Fibroblast of upper back skin (primary cell): ENCODE measurements at regions not wholly inside any gene's neighbourhood (a gene's known extent, or its start where the extent isn't known, plus 50 kb on each side); places are given as distances from the start of the nearest gene placed in this dataset.

Experiments used
- DNase-seq: peaks from one replicate; pipeline ENCODE4 v3.0.0-alpha.2; 2013

- DNase-seq: no peak
Observed at GRCh38 chr13:107367258-107367657, 799.3 kb upstream of the ARGLU1 start.

- DNase-seq: no peak
Observed at GRCh38 chr13:107365466-107366215, 797.7 kb upstream of the ARGLU1 start.

DNA sequence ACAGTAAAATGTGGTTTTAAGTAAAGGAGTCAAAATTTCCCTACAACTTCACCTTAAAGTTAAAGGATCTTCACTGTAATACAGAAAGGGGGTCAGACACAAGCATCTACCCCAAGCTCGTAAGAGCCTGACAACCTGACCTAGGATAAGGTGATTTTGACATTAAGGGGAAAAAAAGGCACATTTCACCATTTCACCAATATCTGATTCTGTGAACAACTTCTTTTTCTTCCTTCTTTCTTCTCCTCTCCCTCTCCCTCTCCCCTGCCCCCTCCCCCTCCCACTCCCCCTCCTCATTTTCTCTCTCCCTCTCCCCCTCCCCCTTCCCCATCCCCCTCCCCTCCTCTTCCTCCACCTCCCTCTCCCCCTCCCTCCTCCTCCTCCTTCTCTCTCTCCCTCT, 796.7 kb upstream of the ARGLU1 start:
- no peak for DNase-seq

DNA sequence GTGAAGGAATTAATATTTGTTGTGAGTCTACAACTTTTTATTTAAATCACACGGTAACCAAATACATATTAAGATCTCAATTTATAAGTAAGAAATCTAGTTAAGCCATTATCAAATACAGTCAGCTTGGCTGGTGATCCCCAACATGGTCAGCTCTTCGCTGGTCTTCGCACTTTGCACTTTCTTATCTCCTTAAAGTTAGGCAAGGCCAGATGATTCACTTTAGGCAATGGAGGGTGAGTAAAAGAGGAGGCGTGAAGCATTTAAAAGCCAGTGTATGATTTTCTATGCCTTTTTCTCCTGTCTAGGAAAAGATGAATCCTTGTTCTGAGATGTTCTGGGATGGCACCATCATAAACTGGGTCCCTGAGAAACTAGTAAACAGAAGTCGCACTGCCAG, 793.7 kb upstream of the ARGLU1 start:
- DNase-seq: no peak

DNA sequence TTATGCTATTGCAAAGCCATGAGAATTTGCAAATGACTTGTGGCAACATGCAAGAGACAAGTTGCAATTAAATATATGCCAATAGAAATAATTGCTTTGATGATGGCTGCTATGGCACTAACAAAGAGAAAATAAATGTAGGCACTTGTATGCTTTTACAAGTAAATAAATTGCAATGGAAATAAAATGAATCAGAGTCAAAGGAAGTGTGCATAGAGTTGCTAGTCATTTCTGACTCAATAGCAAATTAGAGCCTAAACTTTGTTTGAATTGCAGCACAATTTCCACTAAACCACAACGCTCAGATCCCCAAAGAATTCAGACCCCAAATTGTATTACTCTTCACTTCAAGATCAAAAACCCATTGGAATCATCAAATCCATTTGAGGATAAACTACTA, 792.1 kb upstream of the ARGLU1 start:
- DNase-seq: no peak

DNA sequence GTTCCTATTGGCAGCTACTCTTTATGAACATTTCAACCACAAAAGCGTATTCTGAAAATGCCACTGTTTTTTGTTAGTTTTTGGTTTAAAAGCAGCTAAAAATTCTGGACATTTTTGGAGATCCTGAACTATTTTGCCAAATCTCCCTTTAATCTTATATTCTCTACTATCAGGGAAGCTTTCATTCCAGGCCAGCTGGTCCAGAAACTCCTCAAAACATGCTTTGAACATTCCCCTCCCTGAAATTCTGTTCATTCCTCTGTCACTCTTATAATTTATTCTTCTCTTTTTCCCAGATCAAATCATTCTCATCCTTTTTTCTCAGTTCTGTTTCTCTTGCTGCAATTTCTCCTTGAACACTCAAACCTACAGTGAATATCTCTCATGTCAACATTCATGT, 790.9 kb upstream of the ARGLU1 start:
- DNase-seq: no peak

DNA sequence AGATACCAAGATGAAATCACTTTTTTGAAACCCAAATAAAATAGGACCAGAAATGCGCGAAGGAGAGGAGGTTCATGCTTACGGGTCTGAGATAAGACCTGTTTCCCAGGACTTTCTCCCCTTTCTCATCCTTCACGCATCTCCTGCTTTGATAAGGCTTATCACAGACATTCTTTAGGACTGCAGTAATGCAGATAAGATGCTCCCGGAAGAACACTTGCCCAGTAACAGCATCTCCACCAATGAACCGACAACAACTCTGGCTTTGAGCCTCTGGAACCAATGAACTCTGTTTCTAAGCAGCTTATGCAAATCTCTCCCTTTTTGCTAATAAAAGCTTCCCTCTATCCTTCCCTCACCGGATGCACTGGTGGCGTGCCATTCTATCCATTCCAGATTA, 783.4 kb upstream of the ARGLU1 start:
- no peak for DNase-seq

- DNase-seq: peak; percentile 16
Observed at GRCh38 chr13:107348925-107349324, 781.0 kb upstream of the ARGLU1 start.

DNA sequence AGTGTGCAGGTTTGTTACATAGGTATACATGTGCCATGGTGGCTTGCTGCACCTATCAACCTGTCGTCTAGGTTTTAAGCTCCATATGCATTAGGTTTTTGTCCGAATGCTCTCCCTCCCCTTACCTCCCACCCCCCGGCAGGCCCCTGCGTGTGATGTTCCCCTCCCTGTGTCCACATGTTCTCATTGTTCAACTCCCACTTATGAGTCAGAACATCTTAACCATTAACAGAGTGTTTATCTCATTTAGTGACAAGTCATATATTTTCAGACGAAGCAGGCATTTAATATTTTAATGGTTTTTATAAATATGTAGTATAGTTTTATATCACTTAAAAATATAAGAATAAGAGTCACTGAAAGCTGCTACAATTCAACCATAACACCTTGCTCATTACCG, 780.5 kb upstream of the ARGLU1 start:
- DNase-seq: no peak

DNA sequence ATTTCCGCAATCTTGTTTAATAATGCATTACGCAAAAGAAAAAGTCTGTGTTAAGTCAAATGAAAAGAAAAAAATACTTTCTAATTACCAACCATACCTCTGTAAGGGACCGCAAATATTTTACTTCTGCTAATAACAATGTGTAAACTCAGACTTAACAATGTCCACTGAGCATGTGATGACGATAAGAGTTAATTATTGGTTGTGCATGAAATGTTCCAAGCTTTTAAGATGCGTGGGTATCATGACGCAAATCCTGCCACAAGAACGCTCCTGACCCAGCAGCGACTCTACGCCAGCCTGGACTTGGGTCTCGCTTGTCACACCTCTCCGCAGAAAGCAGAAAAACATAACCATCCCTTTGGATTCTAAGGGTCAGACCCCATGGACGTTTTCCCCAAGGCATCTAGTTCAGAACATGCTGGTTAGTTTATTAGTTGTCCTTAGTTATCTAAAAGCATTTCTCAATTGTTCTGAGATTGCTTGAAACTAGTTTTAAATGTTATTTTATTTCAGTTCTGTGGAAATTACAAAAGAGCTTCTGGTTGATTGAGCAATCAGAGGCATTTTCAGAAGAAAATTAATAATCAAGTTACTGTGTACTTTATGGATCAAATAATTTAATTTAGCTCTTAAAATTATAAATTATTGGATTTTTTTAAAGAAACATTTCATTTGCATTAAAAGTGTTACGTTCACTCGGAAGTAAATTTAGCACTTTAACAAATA, 779.9 kb upstream of the ARGLU1 start:
- no peak for DNase-seq

DNA sequence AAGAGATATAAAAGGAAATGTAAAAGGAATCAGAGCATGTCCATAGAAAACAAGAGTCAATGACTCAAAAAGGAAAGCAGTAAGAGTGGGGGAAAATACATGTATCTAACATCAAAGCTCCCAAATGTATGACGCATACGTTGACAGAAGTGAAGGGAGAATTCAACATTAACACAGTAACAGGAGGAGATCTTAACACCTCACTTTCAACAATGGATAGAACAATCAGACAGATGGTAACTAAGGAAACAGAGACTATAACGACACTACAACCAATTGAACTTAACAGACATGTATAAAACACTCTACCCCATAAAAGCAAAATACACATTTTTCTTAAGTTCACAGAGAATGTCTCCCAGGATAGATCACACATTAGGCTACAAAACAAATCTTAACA, 774.8 kb upstream of the ARGLU1 start:
- DNase-seq: no peak

- DNase-seq: peak; percentile 22
Observed at GRCh38 chr13:107339209-107339608, 771.3 kb upstream of the ARGLU1 start.

GRCh38 chr13:107332188-107332587, 764.3 kb upstream of the ARGLU1 start:
- DNase-seq: no peak

- no peak for DNase-seq
Observed at GRCh38 chr13:107331359-107331758, 763.4 kb upstream of the ARGLU1 start.

DNA sequence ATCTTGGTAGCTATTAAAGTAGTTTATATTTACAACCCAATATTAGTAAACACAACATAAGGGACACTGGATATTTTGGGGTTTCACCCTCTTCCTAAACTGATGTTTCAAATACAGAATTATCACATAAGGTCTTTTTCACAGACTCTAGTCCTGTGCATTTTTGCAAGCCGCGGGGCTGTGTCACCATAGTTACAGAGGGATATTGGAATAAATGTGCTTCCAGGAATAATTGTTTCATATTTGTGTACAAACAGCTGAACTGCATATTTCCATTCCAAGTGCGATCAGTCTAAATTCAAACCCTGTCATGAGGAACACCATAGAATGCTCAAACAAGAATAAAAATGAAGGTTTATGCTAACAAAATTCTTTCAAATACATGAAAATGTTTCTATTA, 762.5 kb upstream of the ARGLU1 start:
- DNase-seq: no peak

DNA sequence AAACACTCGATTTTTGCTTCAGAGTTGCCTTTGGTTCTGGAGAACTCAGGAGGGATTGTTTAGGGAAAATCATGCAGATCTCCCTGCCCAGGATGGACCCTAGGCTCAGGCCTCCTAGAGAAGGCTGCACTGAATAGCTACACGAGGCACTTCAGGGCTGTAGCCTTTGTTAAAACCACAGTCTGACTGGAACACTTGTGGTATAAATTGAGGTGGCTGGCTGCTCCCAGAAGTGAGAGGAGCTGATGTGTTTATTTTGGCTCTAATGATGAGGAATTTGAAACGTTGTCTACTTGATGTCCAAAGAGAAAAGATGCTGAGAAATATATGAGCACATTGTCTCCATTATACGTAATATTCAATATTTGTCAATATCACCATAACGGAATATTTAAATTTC, 762.1 kb upstream of the ARGLU1 start:
- peak; percentile 8 for DNase-seq

DNA sequence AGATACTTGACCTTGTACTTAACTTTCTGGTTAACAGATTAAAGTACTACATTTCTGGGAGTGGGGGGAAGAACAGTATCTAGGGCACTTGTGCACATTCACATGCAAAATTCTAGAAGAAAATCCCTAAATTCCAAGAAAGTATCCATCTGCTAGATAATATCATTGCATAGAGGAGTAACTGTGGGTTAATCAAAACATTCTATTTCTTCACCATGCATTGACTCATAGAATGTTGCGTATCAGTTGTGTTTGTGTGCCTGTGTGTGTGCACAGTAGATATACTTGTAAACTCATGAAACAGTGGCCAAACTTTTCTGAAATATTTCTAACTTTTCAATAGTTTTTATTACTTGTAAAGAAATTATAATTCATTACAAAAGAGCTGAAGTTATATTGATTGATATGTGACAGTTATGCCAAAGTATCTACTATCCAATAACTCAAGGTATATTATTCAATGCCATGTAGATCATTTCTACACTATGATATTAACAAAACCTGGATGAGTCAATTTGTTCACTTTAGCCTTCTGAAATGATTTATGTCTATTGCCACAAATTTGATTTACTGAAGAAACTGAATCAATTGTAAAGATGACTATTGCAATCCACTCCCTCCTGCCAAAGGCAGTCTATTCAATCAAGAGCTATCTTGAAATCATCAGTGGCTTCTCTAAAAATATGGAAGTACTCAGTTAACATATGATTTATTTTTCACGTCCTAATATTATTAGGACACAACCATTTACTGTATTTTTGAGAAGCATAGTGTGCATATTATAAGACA, 756.7 kb upstream of the ARGLU1 start:
- DNase-seq: no peak

GRCh38 chr13:107322228-107322627, 754.3 kb upstream of the ARGLU1 start:
- DNase-seq: no peak

DNA sequence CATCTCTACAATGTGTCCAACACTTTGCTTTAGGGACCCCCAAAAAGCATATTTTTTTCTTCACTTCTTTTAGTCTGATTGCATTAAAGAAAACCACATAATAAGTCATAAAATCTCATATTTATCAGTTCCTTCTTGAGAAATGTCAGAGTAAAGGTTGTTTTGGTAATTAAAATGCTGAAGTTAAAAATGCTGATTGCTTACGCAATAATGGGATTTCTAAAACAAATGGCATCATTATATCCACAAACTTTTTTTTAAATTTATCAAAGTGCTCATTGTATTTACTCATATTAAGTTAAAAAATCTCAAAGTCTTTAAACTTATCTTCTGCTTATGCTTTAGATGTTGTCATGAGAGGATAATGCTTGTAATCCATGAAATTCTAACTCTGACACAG, 737.2 kb upstream of the ARGLU1 start:
- no peak for DNase-seq

DNA sequence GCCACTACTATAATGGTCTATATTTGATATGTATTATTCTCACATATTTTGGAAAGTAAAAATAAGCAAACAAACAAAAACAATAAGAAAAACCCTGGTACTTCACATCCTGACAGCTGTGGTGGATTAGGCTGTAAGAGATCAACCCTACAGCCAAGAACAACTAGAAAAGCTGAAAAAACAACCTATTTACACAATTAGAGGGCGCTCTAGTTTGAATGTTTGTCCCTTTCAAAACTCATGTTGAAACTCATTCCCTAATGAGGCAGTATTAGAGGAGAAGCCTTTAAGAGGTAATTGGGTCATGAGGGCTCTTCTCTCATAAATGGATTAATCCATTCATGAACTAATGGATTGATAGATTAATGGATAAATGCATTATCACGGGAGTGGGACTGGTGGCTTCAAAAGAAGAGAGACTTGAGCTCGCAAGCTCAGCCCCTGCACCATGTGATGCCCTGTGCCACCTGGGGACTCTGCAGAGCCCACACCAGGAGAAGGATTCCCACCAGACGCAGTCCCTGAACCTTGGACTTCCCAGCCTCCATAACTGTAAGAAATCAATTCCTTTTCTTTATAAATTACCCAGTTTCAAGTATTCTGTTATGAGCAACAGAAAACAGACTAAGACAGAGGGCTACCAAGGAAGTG, 733.9 kb upstream of the ARGLU1 start:
- DNase-seq: no peak

- no peak for DNase-seq
Observed at GRCh38 chr13:107299717-107300116, 731.8 kb upstream of the ARGLU1 start.

GRCh38 chr13:107296804-107297203, 728.9 kb upstream of the ARGLU1 start:
- DNase-seq: peak; percentile 15

DNA sequence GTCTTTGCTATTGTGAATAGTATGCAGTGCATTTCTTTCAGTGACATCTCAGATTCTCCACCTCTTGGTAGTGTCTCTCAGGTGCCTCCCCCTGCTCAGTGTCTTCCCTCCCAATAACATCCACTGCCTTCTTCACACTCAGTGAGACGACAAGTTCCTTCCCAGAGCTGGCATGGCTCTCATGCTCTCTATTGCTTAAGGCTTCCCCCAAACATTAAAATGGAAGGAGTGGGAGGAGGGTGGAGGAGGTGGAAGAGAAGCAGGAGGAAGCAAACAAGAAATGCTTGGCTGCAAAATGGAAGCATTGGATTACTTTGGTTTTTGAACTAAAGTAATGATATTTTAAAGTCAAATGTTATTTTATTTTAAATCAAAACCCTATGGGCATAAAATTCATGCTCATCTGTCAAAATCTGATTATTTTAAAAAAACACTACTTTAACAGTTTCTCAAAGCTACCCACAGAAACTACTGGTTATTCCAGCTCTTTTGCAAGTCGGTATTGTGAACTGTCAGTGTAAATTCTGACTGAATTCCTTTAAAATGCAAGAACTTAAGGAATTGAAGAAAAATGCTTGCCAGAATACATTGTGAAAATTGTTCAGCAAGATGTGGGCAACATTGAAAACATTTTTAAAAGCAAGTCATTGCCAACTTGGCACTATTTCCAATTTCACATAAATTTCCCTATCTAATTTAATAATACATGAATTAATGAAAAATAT, 727.6 kb upstream of the ARGLU1 start:
- no peak for DNase-seq
